Thoracic aorta (tissue), 2 donors: ENCODE measurements at regions not wholly inside any gene's neighbourhood (a gene's known extent, or its start where the extent isn't known, plus 50 kb on each side); places are given as distances from the start of the nearest gene placed in this dataset.
A peak's percentile ranks its signal among the peaks of the same experiment; 100 is the strongest.

Experiments
- ATAC-seq: fragments of 150-250 bp; one replicate; pipeline ENCODE4 v1.8.0; 2017; ENCODE audit warnings: low read depth; ENCODE audit not compliant: insufficient number of reproducible peaks, low FRiP score
- DNase-seq: peaks from one replicate; pipeline ENCODE4 v3.0.0-alpha.2; 2020; ENCODE audit warnings: low spot score
- H3K27ac ChIP-seq, 2 donors: fragments of 200-600 bp; sonication (generic); 1 replicate in 1 of 2; 2 replicates in 1 of 2; pipeline ENCODE4 v1.5.1; 2016; ENCODE audit warnings: mild to moderate bottlenecking in 2 of 2, moderate library complexity in 2 of 2
- H3K27me3 ChIP-seq: fragments of 200-600 bp; sonication (generic); replicated peaks from 2 replicates; pipeline ENCODE4 v1.6.0; 2016; ENCODE audit warnings: mild to moderate bottlenecking; ENCODE audit not compliant: insufficient read depth
- H3K36me3 ChIP-seq: fragments of 200-600 bp; sonication (generic); one replicate; pipeline ENCODE4 v1.5.1; 2016
- H3K4me1 ChIP-seq, 2 donors: fragments of 200-600 bp; sonication (generic); 1 replicate in 1 of 2; 2 replicates in 1 of 2; pipeline versions ENCODE4 v1.5.1 to v1.6.0; 2016; ENCODE audit warnings: low read depth in 2 of 2, mild to moderate bottlenecking in 1 of 2; ENCODE audit not compliant: control insufficient read depth in 1 of 2
- H3K4me3 ChIP-seq: fragments of 200-600 bp; sonication (generic); 2 replicates; pipeline ENCODE4 v1.5.1; 2016; ENCODE audit warnings: mild to moderate bottlenecking
- H3K9me3 ChIP-seq: fragments of 200-600 bp; sonication (generic); 2 replicates; pipeline ENCODE4 v1.5.1; 2016
- CTCF ChIP-seq: fragments of 200-600 bp; sonication (generic); IDR thresholded peaks from one replicate; pipeline ENCODE4 v1.5.1; 2019; ENCODE audit warnings: antibody characterized with exemption

GRCh38 chr13:103788061-103788652, 721.9 kb upstream of the SLC10A2 start:
- no peaks in the 10 kb centered on the region for H3K9me3 ChIP-seq
- no peaks in the 10 kb centered on the region for H3K36me3 ChIP-seq
- no peak overlapping the region for H3K4me3 ChIP-seq
- no peak overlapping the region for H3K27ac ChIP-seq
- TF ChIP-seq CTCF, result no peak
- H3K27me3 ChIP-seq, result no peaks in the 10 kb centered on the region
- no peaks in the 10 kb centered on the region for H3K4me1 ChIP-seq
- DNase-seq, result no peak
- no peak for ATAC-seq

- no peak overlapping the region for H3K27ac ChIP-seq
- H3K36me3 ChIP-seq, result no peaks in the 10 kb centered on the region
- no peaks in the 10 kb centered on the region for H3K27me3 ChIP-seq
- no peak for TF ChIP-seq CTCF
- DNase-seq (no peak), ATAC-seq (no peak)
- H3K4me1 ChIP-seq, result no peaks in the 10 kb centered on the region
- no peaks in the 10 kb centered on the region for H3K9me3 ChIP-seq
- no peak overlapping the region for H3K4me3 ChIP-seq
Observed at GRCh38 chr13:103772576-103772975, 706.4 kb upstream of the SLC10A2 start.

- H3K4me3 ChIP-seq, result no peak overlapping the region
- no peaks in the 10 kb centered on the region for H3K4me1 ChIP-seq
- no peaks in the 10 kb centered on the region for H3K36me3 ChIP-seq
- no peak for TF ChIP-seq CTCF
- H3K27me3 ChIP-seq, result no peaks in the 10 kb centered on the region
- DNase-seq (no peak), ATAC-seq (no peak)
- no peak overlapping the region for H3K27ac ChIP-seq
- H3K9me3 ChIP-seq, result no peaks in the 10 kb centered on the region
Observed at GRCh38 chr13:103762523-103762922, 696.3 kb upstream of the SLC10A2 start.

GRCh38 chr13:103759361-103759760, 693.1 kb upstream of the SLC10A2 start:
- no peak for TF ChIP-seq CTCF
- no peak for DNase-seq
- Histone ChIP-seq H3K27ac (no peak overlapping the region), H3K36me3 (no peaks in the 10 kb centered on the region), H3K4me1 (no peaks in the 10 kb centered on the region), H3K4me3 (peak overlapping the region; percentile 9), H3K9me3 (no peaks in the 10 kb centered on the region), H3K27me3 (no peaks in the 10 kb centered on the region)
- no peak for ATAC-seq

- DNase-seq, result no peak
- H3K4me3 ChIP-seq, result no peak overlapping the region
- TF ChIP-seq CTCF, result no peak
- H3K36me3 ChIP-seq, result no peaks in the 10 kb centered on the region
- ATAC-seq, result no peak
- H3K9me3 ChIP-seq, result no peaks in the 10 kb centered on the region
- H3K4me1 ChIP-seq, result no peaks in the 10 kb centered on the region
- no peaks in the 10 kb centered on the region for H3K27me3 ChIP-seq
- no peak overlapping the region for H3K27ac ChIP-seq
Observed at GRCh38 chr13:103758222-103758621, 692.0 kb upstream of the SLC10A2 start.
